Activated T-helper 1 cell treated with anti-CD3 and anti-CD28 coated beads, Interleukin-12 subunit alpha, Interleukin-12 subunit beta, Interleukin-2, Interleukin-4 antibody, amounts not matched to agents 30 ng/mL and 10 ng/mL and 1 ng/mL, durations not matched to agents 14 hours and 24 hours and 36 hours (primary cell): ENCODE measurements at regions not wholly inside any gene's neighbourhood (a gene's known extent, or its start where the extent isn't known, plus 50 kb on each side); places are given as distances from the start of the nearest gene placed in this dataset.

Experiments used
- DNase-seq: peaks from one replicate; pipeline ENCODE4 v3.0.0; 2021; ENCODE audit warnings: low spot score
- H3K27ac Mint-ChIP-seq: one replicate; pipeline ENCODE4 v1.8.0; 2021; ENCODE audit warnings: mild to moderate bottlenecking, mixed read lengths
- H3K27me3 Mint-ChIP-seq: one replicate; pipeline ENCODE4 v1.8.0; 2022; ENCODE audit warnings: mild to moderate bottlenecking, moderate library complexity, mixed read lengths; ENCODE audit not compliant: insufficient read depth
- H3K36me3 Mint-ChIP-seq: one replicate; pipeline ENCODE4 v1.8.0; 2021; ENCODE audit warnings: low read depth, mixed read lengths
- H3K4me1 Mint-ChIP-seq: one replicate; pipeline ENCODE4 v1.8.0; 2021; ENCODE audit warnings: low read depth, mixed read lengths
- H3K4me3 Mint-ChIP-seq: one replicate; pipeline ENCODE4 v1.8.0; 2021; ENCODE audit warnings: mild to moderate bottlenecking, moderate library complexity, mixed read lengths
- H3K9me3 Mint-ChIP-seq: one replicate; pipeline ENCODE4 v1.8.0; 2021; ENCODE audit warnings: mixed read lengths
- intact Hi-C: fragments of 100-400 bp; cut with micrococcal nuclease; formaldehyde crosslinking; loops from one replicate; pipeline ENCODE4 v1.15.1; 2024

- Mint-ChIP-seq H3K9me3 (no peaks in the 10 kb centered on the region), H3K36me3 (no peaks in the 10 kb centered on the region), H3K27ac (no peak overlapping the region), H3K4me1 (no peaks in the 10 kb centered on the region), H3K27me3 (no peaks in the 10 kb centered on the region), H3K4me3 (no peak overlapping the region)
- DNase-seq, result no peak
- intact Hi-C loops, result no loop called here
These were observed 408.2 kb upstream of the PRR16 start for GRCh38 chr5:120055858-120056257.

GRCh38 chr5:120062515-120062917, 401.6 kb upstream of the PRR16 start:
- no peaks in the 10 kb centered on the region for H3K27me3 Mint-ChIP-seq
- no peak overlapping the region for H3K4me3 Mint-ChIP-seq
- H3K9me3 Mint-ChIP-seq, result no peaks in the 10 kb centered on the region
- intact Hi-C loops, result no loop called here
- no peaks in the 10 kb centered on the region for H3K36me3 Mint-ChIP-seq
- H3K4me1 Mint-ChIP-seq, result no peaks in the 10 kb centered on the region
- no peak for DNase-seq
- H3K27ac Mint-ChIP-seq, result no peak overlapping the region

- Mint-ChIP-seq H3K27ac (no peak overlapping the region), H3K4me1 (no peaks in the 10 kb centered on the region), H3K27me3 (no peaks in the 10 kb centered on the region), H3K4me3 (no peak overlapping the region), H3K36me3 (no peaks in the 10 kb centered on the region), H3K9me3 (no peaks in the 10 kb centered on the region)
- DNase-seq, result no peak
- intact Hi-C loops, result no loop called here
These were observed 391.9 kb upstream of the PRR16 start for GRCh38 chr5:120072068-120072761.

GRCh38 chr5:120073722-120074121, 390.4 kb upstream of the PRR16 start:
- H3K36me3 Mint-ChIP-seq, result no peaks in the 10 kb centered on the region
- H3K27ac Mint-ChIP-seq, result no peak overlapping the region
- H3K4me1 Mint-ChIP-seq, result no peaks in the 10 kb centered on the region
- H3K27me3 Mint-ChIP-seq, result no peaks in the 10 kb centered on the region
- DNase-seq, result no peak
- H3K9me3 Mint-ChIP-seq, result no peaks in the 10 kb centered on the region
- intact Hi-C loops, result no loop called here
- no peak overlapping the region for H3K4me3 Mint-ChIP-seq

GRCh38 chr5:120080781-120081180, 383.3 kb upstream of the PRR16 start:
- H3K27me3 Mint-ChIP-seq, result no peaks in the 10 kb centered on the region
- no peak overlapping the region for H3K4me3 Mint-ChIP-seq
- intact Hi-C loops, result no loop called here
- H3K27ac Mint-ChIP-seq, result no peak overlapping the region
- no peaks in the 10 kb centered on the region for H3K4me1 Mint-ChIP-seq
- H3K36me3 Mint-ChIP-seq, result no peaks in the 10 kb centered on the region
- no peaks in the 10 kb centered on the region for H3K9me3 Mint-ChIP-seq
- DNase-seq, result no peak

- H3K36me3 Mint-ChIP-seq, result no peaks in the 10 kb centered on the region
- no peak overlapping the region for H3K27ac Mint-ChIP-seq
- H3K4me1 Mint-ChIP-seq, result no peaks in the 10 kb centered on the region
- no peaks in the 10 kb centered on the region for H3K9me3 Mint-ChIP-seq
- no peak for DNase-seq
- H3K27me3 Mint-ChIP-seq, result no peaks in the 10 kb centered on the region
- intact Hi-C loops, result no loop called here
- no peak overlapping the region for H3K4me3 Mint-ChIP-seq
These were observed 381.6 kb upstream of the PRR16 start for GRCh38 chr5:120082316-120083068.

- no peaks in the 10 kb centered on the region for H3K36me3 Mint-ChIP-seq
- no peak for DNase-seq
- H3K4me1 Mint-ChIP-seq, result peaks cover 4% of the 10 kb centered on the region
- intact Hi-C loops, result no loop called here
- H3K4me3 Mint-ChIP-seq, result no peak overlapping the region
- H3K9me3 Mint-ChIP-seq, result no peaks in the 10 kb centered on the region
- no peaks in the 10 kb centered on the region for H3K27me3 Mint-ChIP-seq
- no peak overlapping the region for H3K27ac Mint-ChIP-seq
These were observed 380.1 kb upstream of the PRR16 start for GRCh38 chr5:120083851-120084542.

- no peak for DNase-seq
- Mint-ChIP-seq H3K4me3 (no peak overlapping the region), H3K27ac (no peak overlapping the region), H3K36me3 (no peaks in the 10 kb centered on the region), H3K27me3 (no peaks in the 10 kb centered on the region), H3K9me3 (no peaks in the 10 kb centered on the region), H3K4me1 (peaks cover 5% of the 10 kb centered on the region)
- intact Hi-C loops, result no loop called here
These were observed 379.6 kb upstream of the PRR16 start for GRCh38 chr5:120084543-120084870.

- H3K36me3 Mint-ChIP-seq, result no peaks in the 10 kb centered on the region
- H3K4me3 Mint-ChIP-seq, result no peak overlapping the region
- no peaks in the 10 kb centered on the region for H3K9me3 Mint-ChIP-seq
- intact Hi-C loops, result no loop called here
- no peaks in the 10 kb centered on the region for H3K27me3 Mint-ChIP-seq
- no peak for DNase-seq
- H3K27ac Mint-ChIP-seq, result no peak overlapping the region
- H3K4me1 Mint-ChIP-seq, result peaks cover 5% of the 10 kb centered on the region
These were observed 378.0 kb upstream of the PRR16 start for GRCh38 chr5:120086081-120086480.

- no peak for DNase-seq
- H3K36me3 Mint-ChIP-seq, result no peaks in the 10 kb centered on the region
- peaks cover 5% of the 10 kb centered on the region for H3K4me1 Mint-ChIP-seq
- intact Hi-C loops, result no loop called here
- H3K9me3 Mint-ChIP-seq, result no peaks in the 10 kb centered on the region
- no peak overlapping the region for H3K4me3 Mint-ChIP-seq
- no peaks in the 10 kb centered on the region for H3K27me3 Mint-ChIP-seq
- no peak overlapping the region for H3K27ac Mint-ChIP-seq
These were observed 375.7 kb upstream of the PRR16 start for GRCh38 chr5:120088412-120088811.

GRCh38 chr5:120088836-120089235, 375.3 kb upstream of the PRR16 start:
- DNase-seq, result no peak
- intact Hi-C loops, result no loop called here
- Mint-ChIP-seq H3K27ac (no peak overlapping the region), H3K27me3 (no peaks in the 10 kb centered on the region), H3K36me3 (no peaks in the 10 kb centered on the region), H3K4me1 (peaks cover 5% of the 10 kb centered on the region), H3K9me3 (no peaks in the 10 kb centered on the region), H3K4me3 (no peak overlapping the region)

- H3K4me1 Mint-ChIP-seq, result peaks cover 5% of the 10 kb centered on the region
These were observed 372.6 kb upstream of the PRR16 start for GRCh38 chr5:120091376-120091948.

GRCh38 chr5:120092649-120093048, 371.5 kb upstream of the PRR16 start:
- Mint-ChIP-seq H3K9me3 (no peaks in the 10 kb centered on the region), H3K27me3 (peaks cover 2% of the 10 kb centered on the region), H3K27ac (no peak overlapping the region), H3K36me3 (no peaks in the 10 kb centered on the region), H3K4me3 (no peak overlapping the region), H3K4me1 (peaks cover 5% of the 10 kb centered on the region)
- no peak for DNase-seq
- intact Hi-C loops, result no loop called here

More at GRCh38 chr5:120091376-120091948, 372.6 kb upstream of the PRR16 start:
- Mint-ChIP-seq H3K4me3 (no peak overlapping the region), H3K27ac (no peak overlapping the region), H3K27me3 (peaks cover 2% of the 10 kb centered on the region), H3K36me3 (no peaks in the 10 kb centered on the region), H3K9me3 (no peaks in the 10 kb centered on the region)
- DNase-seq, result no peak
- intact Hi-C loops, result no loop called here
